ENCODE measurements at regions not wholly inside any gene's neighbourhood (a gene's known extent, or its start where the extent isn't known, plus 50 kb on each side); places are given as distances from the start of the nearest gene placed in this dataset.

DNA sequence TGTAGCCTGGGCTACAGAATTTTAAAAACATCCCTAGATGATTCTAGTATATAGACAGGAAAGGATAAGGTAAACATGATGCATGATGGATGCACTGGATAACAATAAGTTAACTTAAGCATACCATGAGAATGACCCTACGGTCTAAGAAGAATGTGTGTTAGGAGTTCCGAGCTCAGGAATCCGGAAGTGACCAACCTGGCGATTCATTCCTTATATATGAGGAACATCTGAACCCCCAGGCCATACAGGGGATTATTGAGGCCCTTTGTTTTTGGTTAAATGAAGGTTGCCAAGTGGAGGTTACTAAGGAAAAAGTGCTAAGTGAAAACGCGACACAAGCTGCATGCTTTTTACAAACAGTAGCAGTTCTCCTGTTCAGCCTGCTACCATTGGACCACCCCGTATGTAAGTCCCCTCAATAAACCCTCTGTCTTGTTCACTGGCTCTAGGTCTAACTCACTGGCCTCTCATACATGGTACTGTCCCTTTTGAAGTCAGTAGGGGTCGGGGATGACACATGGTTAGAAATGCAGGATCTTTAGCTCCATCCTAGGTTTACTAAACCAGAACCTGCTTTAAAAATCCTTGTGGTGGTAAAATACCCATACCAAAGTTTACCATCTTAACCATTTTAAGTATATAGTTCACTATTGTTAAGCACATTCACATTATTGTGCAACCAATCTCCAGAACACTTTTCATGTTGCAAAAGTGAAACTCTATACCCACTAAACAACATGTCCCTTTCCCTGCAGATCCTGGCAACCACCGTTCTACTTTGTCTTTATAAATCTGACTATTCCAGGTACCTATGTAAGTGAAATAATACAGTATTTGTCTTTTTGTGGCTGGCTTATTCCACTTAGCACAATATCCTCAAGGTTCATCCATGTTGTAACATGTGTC is 111.0 kb upstream of the MAP4K3 start:
- TF ChIP-seq CTCF (IDR thresholded peaks at IDR 0.05) (no peak), POLR2AphosphoS5 (IDR thresholded peaks at IDR 0.05) (no peak)

Measured in prostate gland (tissue), 2 donors.